Right atrium auricular region (tissue), 2 donors: ENCODE measurements at regions not wholly inside any gene's neighbourhood (a gene's known extent, or its start where the extent isn't known, plus 50 kb on each side); places are given as distances from the start of the nearest gene placed in this dataset.

ENCODE experiments used
- DNase-seq: peaks from one replicate; pipeline ENCODE4 v3.0.0-alpha.2; 2019; ENCODE audit warnings: low spot score
- H3K27ac ChIP-seq, 2 donors: fragments of 200-600 bp; sonication (generic); 1 replicate in 1 of 2; 2 replicates in 1 of 2; pipeline ENCODE4 v1.5.1; 2016 to 2019
- H3K27me3 ChIP-seq, 2 donors: fragments of 200-600 bp; sonication (generic); one replicate each; pipeline versions ENCODE4 v1.5.1 to v1.6.0; 2017 to 2019
- H3K36me3 ChIP-seq: fragments of 200-600 bp; sonication (generic); one replicate; pipeline ENCODE4 v1.5.1; 2016
- H3K4me1 ChIP-seq, 2 donors: fragments of 200-600 bp; sonication (generic); one replicate each; pipeline versions ENCODE4 v1.5.1 to v1.6.0; 2017 to 2019
- H3K4me3 ChIP-seq, 2 donors: fragments of 200-600 bp; sonication (generic); 1 replicate in 1 of 2; 2 replicates in 1 of 2; pipeline ENCODE4 v1.5.1; 2017 to 2019; ENCODE audit warnings: mild to moderate bottlenecking in 1 of 2, moderate library complexity in 1 of 2
- H3K9me3 ChIP-seq, 2 donors: fragments of 200-600 bp; sonication (generic); one replicate each; pipeline ENCODE4 v1.5.1; 2019
- CTCF ChIP-seq, 2 donors: fragments of 200-600 bp; sonication (generic); IDR thresholded peaks; one replicate each; pipeline ENCODE4 v1.5.1; 2019; ENCODE audit warnings: antibody characterized with exemption in 2 of 2

GRCh38 chr9:91059713-91060112 is 258.1 kb downstream of the SYK start:
- TF ChIP-seq CTCF (IDR thresholded peaks at IDR 0.05): no peak
- Histone ChIP-seq H3K27ac (peak overlapping the region; percentile 9 to 14), H3K9me3 (no peaks in the 10 kb centered on the region), H3K4me1 (peaks cover 0 to 15% of the 10 kb centered on the region in 2 donors), H3K36me3 (no peaks in the 10 kb centered on the region), H3K4me3 (no peak overlapping the region), H3K27me3 (no peaks in the 10 kb centered on the region)
- DNase-seq: peak; percentile 48

GRCh38 chr9:91060520-91061343 is 259.1 kb downstream of the SYK start:
- Histone ChIP-seq H3K4me3 (no peak overlapping the region), H3K27ac (peak overlapping the region; percentile 38 to 56), H3K4me1 (peaks cover 0 to 15% of the 10 kb centered on the region in 2 donors), H3K36me3 (no peaks in the 10 kb centered on the region), H3K9me3 (no peaks in the 10 kb centered on the region), H3K27me3 (no peaks in the 10 kb centered on the region)
- DNase-seq: peak; percentile 77
- TF ChIP-seq CTCF (IDR thresholded peaks at IDR 0.05): no peak

GRCh38 chr9:91061506-91061905 is 259.9 kb downstream of the SYK start:
- Histone ChIP-seq H3K9me3 (no peaks in the 10 kb centered on the region), H3K4me1 (peaks cover 0 to 15% of the 10 kb centered on the region in 2 donors), H3K4me3 (no peak overlapping the region), H3K36me3 (no peaks in the 10 kb centered on the region), H3K27ac (peak overlapping the region; percentile 38 to 56), H3K27me3 (no peaks in the 10 kb centered on the region)
- TF ChIP-seq CTCF (IDR thresholded peaks at IDR 0.05): no peak
- peak; percentile 18 for DNase-seq

GRCh38 chr9:91062281-91062680 is 260.7 kb downstream of the SYK start:
- H3K9me3 ChIP-seq: no peaks in the 10 kb centered on the region
- no peak for TF ChIP-seq CTCF (IDR thresholded peaks at IDR 0.05)
- no peak overlapping the region for H3K4me3 ChIP-seq
- H3K4me1 ChIP-seq: peaks cover 0 to 15% of the 10 kb centered on the region in 2 donors
- DNase-seq: peak; percentile 13
- no peak overlapping the region for H3K27ac ChIP-seq
- H3K27me3 ChIP-seq: no peaks in the 10 kb centered on the region
- H3K36me3 ChIP-seq: no peaks in the 10 kb centered on the region

GRCh38 chr9:91063471-91063870 is 261.9 kb downstream of the SYK start:
- no peak overlapping the region for H3K27ac ChIP-seq
- no peaks in the 10 kb centered on the region for H3K27me3 ChIP-seq
- H3K36me3 ChIP-seq: no peaks in the 10 kb centered on the region
- H3K4me1 ChIP-seq: peaks cover 0 to 15% of the 10 kb centered on the region in 2 donors
- no peaks in the 10 kb centered on the region for H3K9me3 ChIP-seq
- no peak for TF ChIP-seq CTCF (IDR thresholded peaks at IDR 0.05)
- peak; percentile 47 for DNase-seq
- no peak overlapping the region for H3K4me3 ChIP-seq
